ENCODE measurements at regions not wholly inside any gene's neighbourhood (a gene's known extent, or its start where the extent isn't known, plus 50 kb on each side); places are given as distances from the start of the nearest gene placed in this dataset.

DNA sequence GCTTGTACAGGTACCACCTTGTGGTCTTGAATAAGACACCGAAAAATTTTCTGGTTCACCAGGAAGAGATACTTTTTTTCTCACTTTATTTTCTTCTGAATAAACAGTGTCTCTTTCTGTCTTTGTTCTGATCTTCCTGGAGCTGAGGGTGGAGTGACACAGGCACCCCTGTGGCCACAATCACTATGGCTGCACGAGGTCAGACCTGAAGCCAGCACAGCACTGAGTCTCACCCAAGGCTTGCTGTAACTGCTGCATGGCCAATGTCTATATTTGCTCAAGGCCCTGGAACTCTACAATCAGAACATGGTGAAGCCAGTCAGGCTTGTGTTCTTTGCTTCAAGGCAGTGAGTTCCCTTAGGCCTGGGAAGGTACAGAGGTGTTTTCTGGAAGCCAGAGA lies 87.2 kb downstream of the GPR174 start:
- no peaks in the 10 kb centered on the region for H3K36me3 ChIP-seq
- no peaks in the 10 kb centered on the region for H3K4me1 ChIP-seq
- no peak overlapping the region for H3K27ac ChIP-seq
- no peaks in the 10 kb centered on the region for H3K27me3 ChIP-seq
- H3K9me3 ChIP-seq: no peaks in the 10 kb centered on the region
- intact Hi-C loops (cut with DNase I; ENCODE audit: low total_unique reads): no loop called here
- TF ChIP-seq, protein P1, sequence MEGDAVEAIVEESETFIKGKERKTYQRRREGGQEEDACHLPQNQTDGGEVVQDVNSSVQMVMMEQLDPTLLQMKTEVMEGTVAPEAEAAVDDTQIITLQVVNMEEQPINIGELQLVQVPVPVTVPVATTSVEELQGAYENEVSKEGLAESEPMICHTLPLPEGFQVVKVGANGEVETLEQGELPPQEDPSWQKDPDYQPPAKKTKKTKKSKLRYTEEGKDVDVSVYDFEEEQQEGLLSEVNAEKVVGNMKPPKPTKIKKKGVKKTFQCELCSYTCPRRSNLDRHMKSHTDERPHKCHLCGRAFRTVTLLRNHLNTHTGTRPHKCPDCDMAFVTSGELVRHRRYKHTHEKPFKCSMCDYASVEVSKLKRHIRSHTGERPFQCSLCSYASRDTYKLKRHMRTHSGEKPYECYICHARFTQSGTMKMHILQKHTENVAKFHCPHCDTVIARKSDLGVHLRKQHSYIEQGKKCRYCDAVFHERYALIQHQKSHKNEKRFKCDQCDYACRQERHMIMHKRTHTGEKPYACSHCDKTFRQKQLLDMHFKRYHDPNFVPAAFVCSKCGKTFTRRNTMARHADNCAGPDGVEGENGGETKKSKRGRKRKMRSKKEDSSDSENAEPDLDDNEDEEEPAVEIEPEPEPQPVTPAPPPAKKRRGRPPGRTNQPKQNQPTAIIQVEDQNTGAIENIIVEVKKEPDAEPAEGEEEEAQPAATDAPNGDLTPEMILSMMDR (IDR thresholded peaks at IDR 0.05): no peak
- H3K4me3 ChIP-seq: no peak overlapping the region
- no peak for DNase-seq
